Suprapubic skin (tissue), 4 donors: ENCODE measurements at regions not wholly inside any gene's neighbourhood (a gene's known extent, or its start where the extent isn't known, plus 50 kb on each side); places are given as distances from the start of the nearest gene placed in this dataset.

ENCODE experiments used
- CTCF ChIP-seq, 2 donors: fragments of 200-600 bp in 1 of 2; fragments of 450-650 bp in 1 of 2; sonication (generic) in 1 of 2; IDR thresholded peaks; one replicate each; pipeline ENCODE4 v1.5.1; 2016 to 2019; ENCODE audit warnings: antibody characterized with exemption in 2 of 2, mild to moderate bottlenecking in 1 of 2, moderate library complexity in 1 of 2
- EP300 ChIP-seq: sonication (generic); formaldehyde crosslinking; IDR thresholded peaks from one replicate; pipeline ENCODE4 v1.6.1; 2017; ENCODE audit warnings: antibody characterized with exemption
- POLR2A ChIP-seq, 2 donors: fragments of 450-650 bp; IDR thresholded peaks; one replicate each; pipeline ENCODE4 v1.6.1; 2017; ENCODE audit warnings: antibody characterized with exemption in 2 of 2, mild to moderate bottlenecking in 2 of 2, moderate library complexity in 2 of 2
- POLR2AphosphoS5 ChIP-seq, 3 donors: sonication (generic); formaldehyde crosslinking; IDR thresholded peaks; one replicate each; pipeline ENCODE4 v1.6.1; 2017; ENCODE audit warnings: antibody characterized with exemption in 3 of 3

- TF ChIP-seq CTCF (IDR thresholded peaks at IDR 0.05) (no peak), EP300 (no peak), POLR2A (IDR thresholded peaks at IDR 0.05) (no peak), POLR2AphosphoS5 (IDR thresholded peaks at IDR 0.05) (no peak)
These were observed 85.9 kb upstream of the IL12A start for GRCh38 chr3:159902546-159903314.
